Vagina (tissue), 2 donors: ENCODE measurements at regions not wholly inside any gene's neighbourhood (a gene's known extent, or its start where the extent isn't known, plus 50 kb on each side); places are given as distances from the start of the nearest gene placed in this dataset.
A peak's percentile ranks its signal among the peaks of the same experiment; 100 is the strongest.

Source experiments
- DNase-seq, 2 donors: peaks; one replicate each; pipeline ENCODE4 v3.0.0-alpha.2; 2017; ENCODE audit errors: extremely low spot score in 2 of 2
- H3K27ac ChIP-seq: fragments of 200-600 bp; sonication (generic); one replicate; pipeline ENCODE4 v1.5.1; 2019
- H3K27me3 ChIP-seq: fragments of 200-600 bp; sonication (generic); one replicate; pipeline ENCODE4 v1.5.1; 2019
- H3K36me3 ChIP-seq, 2 donors: fragments of 200-600 bp; sonication (generic); one replicate each; pipeline ENCODE4 v1.5.1; 2017 to 2019
- H3K4me1 ChIP-seq: fragments of 200-600 bp; sonication (generic); one replicate; pipeline ENCODE4 v1.5.1; 2019
- H3K4me3 ChIP-seq, 2 donors: fragments of 200-600 bp; sonication (generic); 1 replicate in 1 of 2; 2 replicates in 1 of 2; pipeline ENCODE4 v1.5.1; 2016 to 2019
- H3K9me3 ChIP-seq: fragments of 200-600 bp; sonication (generic); one replicate; pipeline ENCODE4 v1.5.1; 2019
- POLR2A ChIP-seq, 2 donors: fragments of 450-650 bp; IDR thresholded peaks; one replicate each; pipeline ENCODE4 v1.6.1; 2017; ENCODE audit warnings: antibody characterized with exemption in 2 of 2, mild to moderate bottlenecking in 2 of 2, moderate library complexity in 2 of 2
- POLR2AphosphoS5 ChIP-seq, 2 donors: sonication (generic); formaldehyde crosslinking; IDR thresholded peaks; one replicate each; pipeline ENCODE4 v1.9.0; 2017; ENCODE audit warnings: antibody characterized with exemption in 2 of 2, mild to moderate bottlenecking in 2 of 2, low read depth in 1 of 2; ENCODE audit not compliant: insufficient read depth in 1 of 2
- intact Hi-C: fragments of 100-400 bp; cut with DNase I; formaldehyde crosslinking; loops from one replicate; pipeline ENCODE4 v1.15.1; 2023
- TF ChIP-seq, protein P1 (sequence below), 3 experiments: fragments of 450-650 bp in 2 of 3; fragments of 200-600 bp in 1 of 3; sonication (generic) in 1 of 3; IDR thresholded peaks; one replicate each; pipeline ENCODE4 v1.5.1; 2017 to 2019; ENCODE audit warnings: antibody characterized with exemption in 3 of 3, mild to moderate bottlenecking in 2 of 3, moderate library complexity in 2 of 3

DNA sequence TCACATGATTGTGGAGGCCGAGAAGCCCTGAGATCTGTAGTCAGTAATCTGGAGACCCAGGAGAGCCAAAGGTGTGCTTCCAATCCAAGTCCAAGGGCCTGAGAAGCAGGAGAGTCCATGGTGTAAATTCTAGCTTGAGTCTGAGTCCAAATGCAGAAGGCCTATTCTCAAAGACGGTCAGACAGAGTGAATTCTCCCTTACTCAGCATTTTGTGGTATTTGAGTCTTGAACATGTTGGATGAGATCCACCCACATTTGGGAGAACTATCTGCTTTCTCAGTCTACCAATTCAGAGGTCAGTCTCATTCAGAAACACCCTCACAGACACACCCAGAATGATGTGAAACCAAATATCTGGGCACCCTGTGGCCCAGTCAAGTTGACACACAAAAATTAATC lies 128.8 kb upstream of the PTCH1 start:
- intact Hi-C loops = no loop called here

GRCh38 chr9:95644377-95644776 lies 127.6 kb upstream of the PTCH1 start:
- H3K27ac ChIP-seq = no peak overlapping the region
- H3K4me3 ChIP-seq = no peak overlapping the region
- no peaks in the 10 kb centered on the region for H3K27me3 ChIP-seq
- H3K9me3 ChIP-seq = no peaks in the 10 kb centered on the region
- peak in 1 of 2 donors; percentile 44 for DNase-seq
- no peaks in the 10 kb centered on the region for H3K4me1 ChIP-seq
- no peak for TF ChIP-seq POLR2AphosphoS5 (IDR thresholded peaks at IDR 0.05; ENCODE audit: insufficient read depth in 1 of 2, low read depth in 1 of 2)
- TF ChIP-seq, protein P1, sequence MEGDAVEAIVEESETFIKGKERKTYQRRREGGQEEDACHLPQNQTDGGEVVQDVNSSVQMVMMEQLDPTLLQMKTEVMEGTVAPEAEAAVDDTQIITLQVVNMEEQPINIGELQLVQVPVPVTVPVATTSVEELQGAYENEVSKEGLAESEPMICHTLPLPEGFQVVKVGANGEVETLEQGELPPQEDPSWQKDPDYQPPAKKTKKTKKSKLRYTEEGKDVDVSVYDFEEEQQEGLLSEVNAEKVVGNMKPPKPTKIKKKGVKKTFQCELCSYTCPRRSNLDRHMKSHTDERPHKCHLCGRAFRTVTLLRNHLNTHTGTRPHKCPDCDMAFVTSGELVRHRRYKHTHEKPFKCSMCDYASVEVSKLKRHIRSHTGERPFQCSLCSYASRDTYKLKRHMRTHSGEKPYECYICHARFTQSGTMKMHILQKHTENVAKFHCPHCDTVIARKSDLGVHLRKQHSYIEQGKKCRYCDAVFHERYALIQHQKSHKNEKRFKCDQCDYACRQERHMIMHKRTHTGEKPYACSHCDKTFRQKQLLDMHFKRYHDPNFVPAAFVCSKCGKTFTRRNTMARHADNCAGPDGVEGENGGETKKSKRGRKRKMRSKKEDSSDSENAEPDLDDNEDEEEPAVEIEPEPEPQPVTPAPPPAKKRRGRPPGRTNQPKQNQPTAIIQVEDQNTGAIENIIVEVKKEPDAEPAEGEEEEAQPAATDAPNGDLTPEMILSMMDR (IDR thresholded peaks at IDR 0.05) = no peak
- TF ChIP-seq POLR2A (IDR thresholded peaks at IDR 0.05) = no peak
- H3K36me3 ChIP-seq = no peaks in the 10 kb centered on the region
- intact Hi-C loops = no loop called here

More for the DNA sequence above, 128.8 kb upstream of the PTCH1 start:
- H3K9me3 ChIP-seq = no peaks in the 10 kb centered on the region
- no peak overlapping the region for H3K27ac ChIP-seq
- H3K27me3 ChIP-seq = no peaks in the 10 kb centered on the region
- H3K36me3 ChIP-seq = no peaks in the 10 kb centered on the region
- peak in 1 of 2 donors; percentile 32 for DNase-seq
- TF ChIP-seq POLR2AphosphoS5 (IDR thresholded peaks at IDR 0.05; ENCODE audit: insufficient read depth in 1 of 2, low read depth in 1 of 2) = no peak
- TF ChIP-seq POLR2A (IDR thresholded peaks at IDR 0.05) = no peak
- TF ChIP-seq, protein P1 (IDR thresholded peaks at IDR 0.05) = no peak
- no peaks in the 10 kb centered on the region for H3K4me1 ChIP-seq
- H3K4me3 ChIP-seq = no peak overlapping the region

GRCh38 chr9:95643619-95644018 lies 126.8 kb upstream of the PTCH1 start:
- DNase-seq = no peak
- no peaks in the 10 kb centered on the region for H3K27me3 ChIP-seq
- no peak overlapping the region for H3K4me3 ChIP-seq
- H3K27ac ChIP-seq = no peak overlapping the region
- H3K36me3 ChIP-seq = no peaks in the 10 kb centered on the region
- H3K9me3 ChIP-seq = no peaks in the 10 kb centered on the region
- intact Hi-C loops = no loop called here
- H3K4me1 ChIP-seq = no peaks in the 10 kb centered on the region
- TF ChIP-seq, protein P1 (IDR thresholded peaks at IDR 0.05) = no peak
- TF ChIP-seq POLR2A (IDR thresholded peaks at IDR 0.05) (no peak), POLR2AphosphoS5 (IDR thresholded peaks at IDR 0.05; ENCODE audit: insufficient read depth in 1 of 2, low read depth in 1 of 2) (no peak)

DNA sequence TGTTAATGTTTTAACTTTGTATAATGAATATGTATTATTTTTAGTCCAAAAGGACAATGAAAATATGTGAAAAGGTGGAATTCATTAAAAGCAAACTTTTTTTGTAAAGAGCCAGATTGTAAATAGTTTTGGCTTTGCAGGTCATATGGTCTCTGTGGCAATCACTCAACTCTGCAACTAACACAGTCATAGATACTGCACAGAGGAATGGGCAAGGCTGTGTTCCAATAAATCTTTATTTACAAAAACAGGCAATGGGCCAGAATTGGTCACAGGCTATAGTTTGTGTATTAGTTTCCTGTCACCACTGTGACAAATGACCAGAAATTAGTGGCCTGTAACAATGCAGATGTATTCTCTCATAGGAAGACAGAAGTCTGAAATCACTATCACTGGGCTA lies 125.4 kb upstream of the PTCH1 start:
- Histone ChIP-seq H3K4me3 (no peak overlapping the region), H3K4me1 (no peaks in the 10 kb centered on the region), H3K27ac (no peak overlapping the region), H3K9me3 (no peaks in the 10 kb centered on the region), H3K27me3 (no peaks in the 10 kb centered on the region), H3K36me3 (no peaks in the 10 kb centered on the region)
- intact Hi-C loops = no loop called here
- no peak for TF ChIP-seq POLR2AphosphoS5 (IDR thresholded peaks at IDR 0.05; ENCODE audit: insufficient read depth in 1 of 2, low read depth in 1 of 2)
- TF ChIP-seq, protein P1 (IDR thresholded peaks at IDR 0.05) = no peak
- TF ChIP-seq POLR2A (IDR thresholded peaks at IDR 0.05) = no peak
- peak in 1 of 2 donors; percentile 6 for DNase-seq

- no peak overlapping the region for H3K4me3 ChIP-seq
- DNase-seq = peak in 1 of 2 donors; percentile 70
- TF ChIP-seq POLR2AphosphoS5 (IDR thresholded peaks at IDR 0.05; ENCODE audit: insufficient read depth in 1 of 2, low read depth in 1 of 2) (no peak), POLR2A (IDR thresholded peaks at IDR 0.05) (no peak)
- TF ChIP-seq, protein P1 (IDR thresholded peaks at IDR 0.05) = no peak
- no peaks in the 10 kb centered on the region for H3K36me3 ChIP-seq
- no peak overlapping the region for H3K27ac ChIP-seq
- H3K4me1 ChIP-seq = no peaks in the 10 kb centered on the region
- intact Hi-C loops = no loop called here
- H3K27me3 ChIP-seq = no peaks in the 10 kb centered on the region
- H3K9me3 ChIP-seq = no peaks in the 10 kb centered on the region
These were observed 124.8 kb upstream of the PTCH1 start for GRCh38 chr9:95641586-95641985.
